ENCODE measurements at regions not wholly inside any gene's neighbourhood (a gene's known extent, or its start where the extent isn't known, plus 50 kb on each side); places are given as distances from the start of the nearest gene placed in this dataset.

DNA sequence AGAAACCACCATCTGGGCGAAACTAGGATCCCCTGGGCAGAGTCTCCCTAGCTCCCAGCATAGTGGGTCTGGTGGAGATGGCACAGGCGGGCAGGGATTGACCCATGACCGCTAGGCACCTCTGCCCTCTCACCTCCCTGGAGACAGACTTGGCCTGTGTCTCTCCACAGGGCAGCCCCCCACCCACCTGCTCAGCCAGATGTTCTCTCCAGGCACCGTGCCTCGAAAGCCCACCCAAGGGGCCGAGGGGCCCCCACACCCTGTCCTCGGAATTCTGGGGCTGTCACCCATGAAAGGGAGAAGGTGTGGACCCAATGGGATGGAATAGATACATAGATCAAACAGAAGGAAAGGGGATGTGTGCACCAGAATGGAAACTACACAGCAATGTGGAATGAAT lies 229.1 kb upstream of the RTL1 start:
- no peaks in the 10 kb centered on the region for H3K4me1 ChIP-seq (ENCODE audit: insufficient read depth, low read length)

DNA sequence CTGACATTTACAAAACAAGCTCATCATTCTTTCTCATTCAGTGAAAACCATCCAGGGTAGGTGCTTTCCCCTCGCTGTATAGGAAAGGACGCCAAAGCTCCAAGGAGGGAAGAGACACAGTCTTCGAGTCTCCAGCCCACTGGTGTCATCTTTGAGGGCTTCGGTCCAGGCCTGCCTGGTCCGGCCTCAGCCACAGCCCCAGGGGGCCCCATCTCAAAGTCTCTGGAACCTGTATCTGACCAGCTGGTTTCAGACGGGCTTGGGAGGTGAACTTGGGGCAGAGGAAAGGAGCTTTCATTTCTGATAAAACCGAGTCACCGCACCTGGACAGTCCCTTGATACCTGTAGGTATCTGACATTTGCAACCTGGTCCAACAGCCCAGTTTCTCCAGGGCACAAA lies 229.5 kb upstream of the RTL1 start:
- Histone ChIP-seq H3K4me3 (ENCODE audit: low read length) (no peak overlapping the region), H3K27ac (ENCODE audit: low read depth, low read length) (no peak overlapping the region), H3K9me3 (ENCODE audit: insufficient read depth, low read depth, low read length) (no peaks in the 10 kb centered on the region), H3K4me1 (ENCODE audit: insufficient read depth, low read length) (no peaks in the 10 kb centered on the region), H3K27me3 (ENCODE audit: insufficient read depth, low read length) (no peaks in the 10 kb centered on the region), H3K36me3 (ENCODE audit: insufficient read depth, low read length) (no peaks in the 10 kb centered on the region), H3K9ac (ENCODE audit: low read depth, low read length) (no peak overlapping the region)
- 93% methylated on average over 8 of the region's 8 CpGs for WGBS

More for the DNA sequence above, 229.1 kb upstream of the RTL1 start:
- no peaks in the 10 kb centered on the region for H3K9me3 ChIP-seq (ENCODE audit: insufficient read depth, low read depth, low read length)
- H3K27me3 ChIP-seq (ENCODE audit: insufficient read depth, low read length): no peaks in the 10 kb centered on the region
- no peak overlapping the region for H3K27ac ChIP-seq (ENCODE audit: low read depth, low read length)
- H3K9ac ChIP-seq (ENCODE audit: low read depth, low read length): no peak overlapping the region
- H3K36me3 ChIP-seq (ENCODE audit: insufficient read depth, low read length): no peaks in the 10 kb centered on the region
- WGBS: 86% methylated on average over 7 of the region's 7 CpGs
- no peak overlapping the region for H3K4me3 ChIP-seq (ENCODE audit: low read length)

DNA sequence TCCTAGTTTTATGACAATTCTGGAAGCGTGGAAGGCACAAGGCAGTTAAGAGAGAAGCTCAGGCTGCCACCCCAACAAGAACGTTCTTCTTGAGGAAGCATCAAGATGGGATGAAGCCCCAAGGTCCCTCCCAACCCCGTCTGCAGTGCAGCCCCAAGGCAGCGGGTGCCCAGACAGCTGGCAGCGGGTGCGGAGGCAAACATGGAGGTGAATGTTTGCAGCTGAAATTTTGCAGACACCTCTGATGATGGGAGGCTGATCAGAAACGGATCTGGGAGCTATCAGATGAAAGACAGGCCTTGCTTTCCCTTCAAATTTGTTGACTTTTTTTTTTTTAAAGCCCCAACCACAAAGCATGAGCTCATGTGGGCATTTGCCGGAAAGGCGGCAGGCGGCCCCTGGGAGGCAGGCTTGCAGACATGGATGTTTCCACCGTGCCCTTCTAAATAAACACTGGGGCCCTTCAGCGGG lies 230.7 kb upstream of the RTL1 start:
- Histone ChIP-seq H3K9me3 (ENCODE audit: insufficient read depth, low read depth, low read length) (no peaks in the 10 kb centered on the region), H3K27me3 (ENCODE audit: insufficient read depth, low read length) (no peaks in the 10 kb centered on the region), H3K4me3 (ENCODE audit: low read length) (no peak overlapping the region), H3K9ac (ENCODE audit: low read depth, low read length) (no peak overlapping the region), H3K27ac (ENCODE audit: low read depth, low read length) (no peak overlapping the region), H3K4me1 (ENCODE audit: insufficient read depth, low read length) (no peaks in the 10 kb centered on the region), H3K36me3 (ENCODE audit: insufficient read depth, low read length) (no peaks in the 10 kb centered on the region)
- 87% methylated on average over 12 of the region's 12 CpGs for WGBS

GRCh38 chr14:101134851-101135433 lies 231.4 kb upstream of the RTL1 start:
- H3K27me3 ChIP-seq (ENCODE audit: insufficient read depth, low read length): no peaks in the 10 kb centered on the region
- H3K36me3 ChIP-seq (ENCODE audit: insufficient read depth, low read length): no peaks in the 10 kb centered on the region
- no peaks in the 10 kb centered on the region for H3K9me3 ChIP-seq (ENCODE audit: insufficient read depth, low read depth, low read length)
- H3K4me3 ChIP-seq (ENCODE audit: low read length): no peak overlapping the region
- H3K27ac ChIP-seq (ENCODE audit: low read depth, low read length): no peak overlapping the region
- H3K9ac ChIP-seq (ENCODE audit: low read depth, low read length): no peak overlapping the region
- no peaks in the 10 kb centered on the region for H3K4me1 ChIP-seq (ENCODE audit: insufficient read depth, low read length)
- 88% methylated on average over 13 of the region's 13 CpGs for WGBS

DNA sequence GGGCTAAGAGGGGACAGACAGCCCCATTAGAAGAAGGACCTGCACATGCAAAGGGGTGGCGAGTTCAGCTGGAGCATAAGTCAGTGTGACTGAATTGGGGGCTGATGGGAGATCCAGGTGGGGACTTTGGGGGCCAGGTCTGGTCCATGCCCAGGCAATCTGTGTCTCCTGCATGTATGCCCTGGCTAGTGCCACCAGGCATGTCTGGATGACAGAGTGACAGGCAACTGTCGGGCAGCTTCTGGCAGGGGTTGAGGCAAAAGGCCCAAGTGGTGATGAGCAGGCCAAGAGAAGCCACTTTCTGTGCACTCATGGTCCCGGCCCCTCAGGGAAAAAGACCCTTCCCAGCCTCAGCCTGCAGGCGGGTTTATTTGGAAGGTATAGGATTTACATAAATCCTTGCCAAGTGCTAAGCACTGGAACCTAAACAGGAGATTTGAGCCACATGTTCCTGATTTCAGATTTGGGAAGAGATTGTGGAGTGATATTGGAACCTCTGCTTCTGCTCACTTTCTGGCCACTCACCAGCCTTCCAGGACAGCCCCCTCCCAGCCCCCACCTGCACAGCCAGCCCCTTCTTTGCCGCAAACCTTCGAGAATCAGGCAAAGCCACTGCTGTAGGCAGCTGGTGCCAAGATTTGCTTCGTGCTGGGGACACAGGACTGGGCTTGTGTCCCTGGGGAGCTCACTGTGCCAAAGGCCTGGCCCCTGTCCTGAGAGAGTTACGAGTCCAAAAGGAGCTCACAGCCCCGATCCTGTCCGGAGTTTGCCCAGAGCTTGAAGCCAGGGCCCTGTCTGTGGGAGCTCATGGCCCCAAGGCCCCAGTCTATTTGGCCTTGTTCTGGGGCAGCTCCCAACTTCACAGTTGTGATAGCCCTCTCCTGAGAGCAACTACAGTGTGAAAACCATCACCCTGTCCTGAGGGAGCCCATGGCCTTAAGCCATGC lies 232.5 kb upstream of the RTL1 start:
- no peaks in the 10 kb centered on the region for H3K4me1 ChIP-seq (ENCODE audit: insufficient read depth, low read length)
- WGBS: 94% methylated on average over 10 of the region's 10 CpGs
- H3K27ac ChIP-seq (ENCODE audit: low read depth, low read length): no peak overlapping the region

GRCh38 chr14:101137234-101137633 lies 233.7 kb upstream of the RTL1 start:
- Histone ChIP-seq H3K9me3 (ENCODE audit: insufficient read depth, low read depth, low read length) (peaks cover 18% of the 10 kb centered on the region), H3K27ac (ENCODE audit: low read depth, low read length) (no peak overlapping the region), H3K4me1 (ENCODE audit: insufficient read depth, low read length) (no peaks in the 10 kb centered on the region), H3K9ac (ENCODE audit: low read depth, low read length) (no peak overlapping the region), H3K4me3 (ENCODE audit: low read length) (no peak overlapping the region), H3K36me3 (ENCODE audit: insufficient read depth, low read length) (no peaks in the 10 kb centered on the region), H3K27me3 (ENCODE audit: insufficient read depth, low read length) (no peaks in the 10 kb centered on the region)
- 94% methylated on average over 7 of the region's 7 CpGs for WGBS

More for the DNA sequence above, 232.5 kb upstream of the RTL1 start:
- H3K4me3 ChIP-seq (ENCODE audit: low read length): no peak overlapping the region
- H3K36me3 ChIP-seq (ENCODE audit: insufficient read depth, low read length): no peaks in the 10 kb centered on the region
- peaks cover 7% of the 10 kb centered on the region; the same call in 1 of the 2 replicates for H3K9me3 ChIP-seq (ENCODE audit: insufficient read depth, low read depth, low read length)
- H3K9ac ChIP-seq (ENCODE audit: low read depth, low read length): no peak overlapping the region
- H3K27me3 ChIP-seq (ENCODE audit: insufficient read depth, low read length): no peaks in the 10 kb centered on the region

GRCh38 chr14:101147848-101148247 lies 244.3 kb upstream of the RTL1 start:
- no peak overlapping the region for H3K27ac ChIP-seq (ENCODE audit: low read depth, low read length)
- 80% methylated on average over 1 of the region's 2 CpGs for WGBS
- H3K9me3 ChIP-seq (ENCODE audit: insufficient read depth, low read depth, low read length): peaks cover 15% of the 10 kb centered on the region; the same call in 1 of the 2 replicates
- no peaks in the 10 kb centered on the region for H3K27me3 ChIP-seq (ENCODE audit: insufficient read depth, low read length)
- peaks cover 15% of the 10 kb centered on the region for H3K4me1 ChIP-seq (ENCODE audit: insufficient read depth, low read length)
- no peaks in the 10 kb centered on the region for H3K36me3 ChIP-seq (ENCODE audit: insufficient read depth, low read length)
- no peak overlapping the region for H3K4me3 ChIP-seq (ENCODE audit: low read length)
- no peak overlapping the region for H3K9ac ChIP-seq (ENCODE audit: low read depth, low read length)

- Histone ChIP-seq H3K36me3 (ENCODE audit: insufficient read depth, low read length) (no peaks in the 10 kb centered on the region), H3K4me3 (ENCODE audit: low read length) (no peak overlapping the region), H3K9ac (ENCODE audit: low read depth, low read length) (no peak overlapping the region), H3K9me3 (ENCODE audit: insufficient read depth, low read depth, low read length) (peaks cover 15% of the 10 kb centered on the region; the same call in 1 of the 2 replicates), H3K27ac (ENCODE audit: low read depth, low read length) (no peak overlapping the region), H3K27me3 (ENCODE audit: insufficient read depth, low read length) (no peaks in the 10 kb centered on the region), H3K4me1 (ENCODE audit: insufficient read depth, low read length) (peaks cover 15% of the 10 kb centered on the region)
- WGBS: 77% methylated on average over 6 of the region's 6 CpGs
Measured at GRCh38 chr14:101150039-101150610, 246.6 kb upstream of the RTL1 start.

- H3K9ac ChIP-seq (ENCODE audit: low read depth, low read length): no peak overlapping the region
- peaks cover 5% of the 10 kb centered on the region; the same call in 1 of the 2 replicates for H3K9me3 ChIP-seq (ENCODE audit: insufficient read depth, low read depth, low read length)
- H3K27ac ChIP-seq (ENCODE audit: low read depth, low read length): no peak overlapping the region
- H3K4me1 ChIP-seq (ENCODE audit: insufficient read depth, low read length): peaks cover 15% of the 10 kb centered on the region
- H3K27me3 ChIP-seq (ENCODE audit: insufficient read depth, low read length): no peaks in the 10 kb centered on the region
- H3K4me3 ChIP-seq (ENCODE audit: low read length): no peak overlapping the region; the same call in 1 of the 2 replicates
- 78% methylated on average over 28 of the region's 28 CpGs for WGBS
- no peaks in the 10 kb centered on the region for H3K36me3 ChIP-seq (ENCODE audit: insufficient read depth, low read length)
Measured at GRCh38 chr14:101151226-101151926, 247.9 kb upstream of the RTL1 start.

DNA sequence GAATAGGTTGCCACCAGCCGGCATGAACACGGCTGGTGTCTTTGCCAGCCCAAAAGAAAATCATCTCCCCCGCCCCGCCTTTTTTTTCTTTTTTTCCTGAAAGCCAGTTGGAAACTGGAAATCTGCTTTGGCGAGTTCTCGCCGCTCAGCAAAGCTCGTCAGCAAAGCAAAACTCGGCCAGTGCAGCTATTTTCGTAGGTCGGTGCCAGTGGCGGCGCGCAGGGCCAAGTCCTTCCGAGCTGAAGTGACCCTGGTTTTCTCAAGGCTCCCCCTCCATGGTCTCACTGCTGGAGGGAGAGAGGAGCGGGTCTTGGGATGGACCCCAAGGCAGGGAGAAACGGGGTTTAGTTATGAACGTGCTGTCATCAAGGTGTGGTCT lies 248.4 kb upstream of the RTL1 start:
- Histone ChIP-seq H3K36me3 (ENCODE audit: insufficient read depth, low read length) (no peaks in the 10 kb centered on the region), H3K27ac (ENCODE audit: low read depth, low read length) (no peak overlapping the region), H3K27me3 (ENCODE audit: insufficient read depth, low read length) (no peaks in the 10 kb centered on the region), H3K4me3 (ENCODE audit: low read length) (no peak overlapping the region), H3K4me1 (ENCODE audit: insufficient read depth, low read length) (peaks cover 15% of the 10 kb centered on the region), H3K9me3 (ENCODE audit: insufficient read depth, low read depth, low read length) (0 out of 2 replicates have a peak, but pooled peaks cover 4% of the 10 kb centered on the region), H3K9ac (ENCODE audit: low read depth, low read length) (no peak overlapping the region)
- 92% methylated on average over 18 of the region's 18 CpGs for WGBS
